HG03575 (cell line): ENCODE measurements at regions not wholly inside any gene's neighbourhood (a gene's known extent, or its start where the extent isn't known, plus 50 kb on each side); places are given as distances from the start of the nearest gene placed in this dataset.

Source experiments
- ATAC-seq: cut with Tn5 transposase; IDR thresholded peaks from one replicate; pipeline ENCODE4 v1.9.1; 2021; ENCODE audit not compliant: unreplicated experiment, insufficient number of reproducible peaks, low FRiP score; ENCODE audit errors: extremely low read depth

DNA sequence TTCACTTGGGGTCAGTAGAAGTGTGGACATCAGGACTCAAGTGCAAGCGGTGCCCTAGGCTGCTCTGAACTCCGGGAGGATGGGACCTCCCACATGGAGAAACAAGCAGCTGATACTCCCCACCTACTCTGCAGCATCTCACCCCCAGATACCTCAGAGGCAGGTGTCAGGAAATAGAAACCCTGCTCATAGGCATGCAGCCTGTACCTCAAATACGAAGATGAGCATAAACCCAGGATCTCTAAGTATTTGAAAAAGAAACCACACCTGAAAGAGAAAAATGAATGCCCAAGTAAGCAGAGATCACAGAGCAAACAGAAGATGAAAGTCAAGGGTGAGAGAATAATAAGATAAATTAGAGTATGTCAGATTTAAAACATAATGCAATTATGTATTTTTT lies 75.6 kb upstream of the WSCD2 start:
- ATAC-seq, result no peak

DNA sequence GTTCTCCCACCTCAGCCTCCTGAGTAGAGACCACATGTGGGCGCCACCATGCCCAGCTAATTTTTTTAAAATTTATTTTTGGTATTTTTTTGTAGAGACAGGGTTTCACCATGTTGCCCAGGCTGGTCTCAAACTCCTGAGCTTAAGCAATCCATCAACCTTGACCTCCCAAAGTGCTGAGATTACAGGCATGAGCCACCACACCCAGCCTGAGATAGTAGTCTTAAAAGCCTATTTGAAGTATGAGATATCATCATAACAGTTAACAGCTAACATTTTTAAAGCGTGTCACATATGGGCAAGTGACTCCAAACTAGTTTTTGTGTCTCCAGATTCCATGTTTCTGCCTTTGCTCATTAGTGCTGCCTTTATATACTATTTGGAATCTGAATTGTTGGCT lies 74.6 kb upstream of the WSCD2 start:
- no peak for ATAC-seq

DNA sequence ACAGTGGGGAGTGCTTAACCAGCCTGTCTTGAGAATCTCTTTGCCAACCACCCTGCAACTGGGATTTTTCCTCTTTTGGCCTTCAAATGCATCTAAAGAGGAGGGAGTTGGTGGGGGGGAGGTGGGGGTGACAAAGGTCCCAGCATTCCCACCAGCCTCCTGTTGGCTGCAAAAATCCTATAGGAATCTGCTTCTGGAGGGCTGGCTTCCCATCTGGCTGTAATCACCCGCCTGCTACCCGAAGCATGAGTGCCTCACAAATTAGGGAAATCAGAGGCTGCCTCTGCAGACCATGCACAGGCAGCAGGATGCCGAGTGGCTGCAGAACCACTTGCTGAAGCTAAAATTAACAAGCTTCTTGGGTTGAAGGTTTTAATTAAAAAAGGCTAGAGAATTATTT lies 73.9 kb upstream of the WSCD2 start:
- ATAC-seq, result no peak

DNA sequence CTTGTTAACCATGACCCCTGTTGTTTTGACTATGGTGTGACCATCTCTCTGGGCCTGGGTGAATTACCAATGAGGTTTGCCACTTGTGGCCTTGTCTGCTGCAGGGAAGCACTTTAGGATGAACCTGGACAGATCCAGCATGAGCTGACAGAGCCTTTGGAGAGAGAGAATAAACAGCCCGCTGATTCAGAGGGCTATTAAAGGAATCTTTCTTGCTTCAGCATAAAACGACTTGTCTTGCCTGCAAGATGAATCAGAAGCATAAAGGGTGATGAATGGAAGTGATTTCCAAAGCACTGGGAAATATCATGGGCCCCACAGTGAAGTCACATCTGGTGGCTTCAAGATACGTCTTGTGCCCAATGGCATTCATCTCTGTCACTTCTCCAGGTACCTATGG lies 69.0 kb upstream of the WSCD2 start:
- no peak for ATAC-seq

DNA sequence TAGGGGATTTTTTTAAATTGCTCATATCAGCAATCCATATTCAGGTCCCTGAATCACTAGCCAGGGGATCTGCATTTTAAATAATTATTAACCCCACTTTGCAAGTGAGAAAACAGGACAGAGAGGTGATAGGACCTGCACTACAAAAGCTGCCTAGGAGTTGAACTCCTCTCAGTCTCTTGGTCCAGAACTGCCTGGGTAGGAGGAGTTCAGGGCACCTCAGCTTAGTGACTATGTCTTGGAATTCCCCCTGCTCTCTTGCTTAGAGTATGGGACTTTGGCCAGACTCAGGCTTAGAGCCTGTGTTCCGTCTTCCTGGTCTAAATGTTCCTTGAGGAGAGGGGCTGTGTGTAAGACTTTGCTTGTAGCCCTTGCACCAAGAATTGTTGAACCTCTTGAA lies 68.2 kb upstream of the WSCD2 start:
- ATAC-seq, result no peak

DNA sequence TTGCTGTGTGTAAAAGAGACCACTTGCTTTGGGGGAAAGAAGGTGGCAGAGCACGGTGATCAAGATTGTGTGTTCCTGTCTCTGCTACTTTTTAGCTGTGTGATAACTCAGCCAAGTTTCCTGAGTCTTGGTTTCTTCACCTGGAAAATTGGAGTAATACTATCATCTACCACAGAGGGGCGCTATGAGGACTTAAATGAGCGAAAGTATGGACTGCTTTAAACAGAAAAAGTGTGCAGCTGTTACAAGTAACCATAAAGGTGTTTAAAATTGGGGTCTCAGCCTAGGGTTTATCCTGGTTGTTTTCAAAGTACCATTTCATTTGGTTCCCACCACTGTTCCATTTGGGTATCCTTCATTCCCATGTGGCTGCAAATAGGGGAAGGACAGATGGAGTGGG lies 65.9 kb upstream of the WSCD2 start:
- ATAC-seq, result no peak

DNA sequence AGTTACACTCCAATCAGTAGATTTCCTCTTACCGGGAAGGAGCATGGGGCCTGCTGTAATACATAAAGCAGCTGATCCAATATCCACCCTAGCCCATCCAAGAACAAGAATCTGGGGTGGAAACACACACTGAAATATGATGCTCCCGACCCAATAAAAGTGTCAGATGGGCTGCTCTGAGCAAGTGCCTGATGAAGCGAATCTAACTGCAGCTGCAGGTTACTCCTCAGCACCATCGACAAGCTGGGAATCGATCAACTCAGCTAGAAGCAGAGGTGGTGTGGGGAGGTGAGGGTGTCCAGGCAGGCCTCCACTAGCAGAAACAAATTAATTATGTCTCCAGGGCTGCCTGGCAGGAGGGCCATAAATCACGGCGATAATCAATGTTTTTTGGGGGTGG lies 64.0 kb upstream of the WSCD2 start:
- ATAC-seq, result no peak

DNA sequence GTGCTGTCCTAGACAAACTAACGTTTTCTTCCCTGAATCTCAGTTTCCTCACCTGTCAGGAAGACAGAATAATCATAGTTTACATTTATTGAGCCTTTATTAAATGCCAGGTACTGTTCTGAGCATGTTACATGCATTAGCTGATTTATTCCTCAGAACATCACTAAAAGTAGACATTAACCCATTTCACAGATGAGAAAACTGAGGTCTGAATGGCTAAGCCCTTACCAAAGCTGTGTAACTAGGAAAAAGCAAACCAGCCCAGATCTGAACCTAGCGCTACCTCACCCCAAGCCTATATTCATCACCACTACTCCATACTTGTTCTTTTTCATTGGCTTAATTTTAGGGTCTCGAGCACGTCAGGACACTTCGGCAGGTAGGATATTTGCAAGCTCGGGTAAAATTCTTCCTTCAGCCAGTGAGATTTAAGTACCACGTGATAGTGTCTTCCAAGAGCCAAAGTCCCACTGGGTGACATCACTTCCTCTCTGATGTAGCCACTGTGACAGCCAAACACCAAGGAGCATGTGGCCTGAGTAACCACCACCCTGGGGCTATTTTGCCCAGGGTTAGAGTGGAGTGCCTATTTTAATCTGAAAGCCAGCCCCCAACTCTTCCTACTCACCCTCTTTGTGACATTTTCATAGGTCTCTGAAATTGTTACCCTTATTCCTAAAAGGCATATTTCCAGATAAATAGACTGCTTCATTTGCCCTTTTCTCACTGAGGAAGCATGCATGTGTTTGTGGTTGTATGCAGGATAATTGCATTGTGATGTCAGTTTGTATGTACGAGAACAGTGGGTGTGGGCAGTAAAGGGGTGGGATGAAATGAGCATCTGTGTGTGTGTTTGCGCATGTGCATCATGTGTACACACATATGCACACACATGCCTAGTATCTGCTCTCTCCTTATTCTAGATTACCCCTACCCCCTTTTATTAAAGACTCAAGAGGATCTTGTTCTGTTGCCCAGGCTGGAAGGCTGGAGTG lies 62.2 kb upstream of the WSCD2 start:
- no peak for ATAC-seq

DNA sequence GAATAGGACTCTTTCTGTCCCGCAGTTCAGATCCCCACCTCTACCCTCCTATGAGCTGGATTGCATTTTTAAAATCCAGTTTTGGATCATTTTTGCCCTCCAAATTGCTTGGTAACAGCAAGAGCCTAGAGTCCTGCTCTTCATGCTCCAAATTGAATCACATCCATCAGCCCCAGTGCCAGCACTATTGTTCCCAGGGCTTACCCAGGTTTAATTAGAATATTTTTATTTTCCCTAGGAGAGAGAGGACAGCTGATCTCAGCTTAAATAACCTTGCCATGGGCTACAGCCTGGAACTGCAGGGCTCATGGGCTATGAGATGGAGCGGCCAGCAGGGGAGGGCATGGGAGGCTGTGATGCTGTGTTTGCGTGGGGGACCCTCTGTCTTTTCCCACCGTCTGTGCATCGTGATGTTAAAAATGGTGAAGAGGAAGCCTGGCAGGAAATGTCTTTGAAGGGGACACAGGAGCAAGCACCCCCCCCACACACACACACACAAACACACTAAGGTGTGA lies 59.4 kb upstream of the WSCD2 start:
- no peak for ATAC-seq

DNA sequence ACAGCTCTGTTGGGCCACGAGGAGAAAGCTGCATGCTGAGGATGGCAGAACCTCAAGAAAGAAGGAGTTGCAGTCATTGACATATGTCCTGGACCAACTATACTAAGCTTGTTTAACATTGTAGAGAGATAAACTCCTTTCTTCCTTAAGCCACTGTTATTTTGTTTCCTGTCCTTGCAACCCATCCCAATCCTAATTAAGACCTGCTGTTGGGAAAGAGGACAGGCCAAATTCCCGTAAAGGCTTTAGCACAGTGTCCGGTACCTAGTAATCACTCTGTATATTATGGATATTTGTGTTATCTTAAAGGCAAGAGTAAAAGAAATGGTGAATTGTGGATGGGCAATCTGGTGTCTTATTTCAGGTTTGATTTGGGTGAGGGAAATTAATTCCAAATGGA lies 53.5 kb upstream of the WSCD2 start:
- no peak for ATAC-seq

DNA sequence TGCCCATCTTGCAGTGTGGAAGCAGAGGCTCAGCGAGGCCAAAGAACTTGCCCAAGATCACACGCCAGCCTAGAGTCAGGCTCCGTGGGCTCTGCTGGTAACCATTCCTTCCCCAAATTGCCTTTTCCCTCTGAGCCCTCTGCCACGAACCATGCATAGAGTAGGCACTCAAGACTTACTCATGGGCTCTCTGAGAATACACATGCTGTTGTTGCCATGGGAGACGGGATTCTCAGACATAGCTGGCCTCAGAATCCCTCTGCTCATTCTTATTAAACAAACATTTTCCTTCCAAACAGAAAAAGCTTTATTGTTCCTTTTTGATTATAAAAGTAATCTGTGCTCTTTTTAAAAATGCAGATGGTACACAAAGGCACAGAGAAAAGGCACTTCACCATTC lies 52.5 kb upstream of the WSCD2 start:
- no peak for ATAC-seq

DNA sequence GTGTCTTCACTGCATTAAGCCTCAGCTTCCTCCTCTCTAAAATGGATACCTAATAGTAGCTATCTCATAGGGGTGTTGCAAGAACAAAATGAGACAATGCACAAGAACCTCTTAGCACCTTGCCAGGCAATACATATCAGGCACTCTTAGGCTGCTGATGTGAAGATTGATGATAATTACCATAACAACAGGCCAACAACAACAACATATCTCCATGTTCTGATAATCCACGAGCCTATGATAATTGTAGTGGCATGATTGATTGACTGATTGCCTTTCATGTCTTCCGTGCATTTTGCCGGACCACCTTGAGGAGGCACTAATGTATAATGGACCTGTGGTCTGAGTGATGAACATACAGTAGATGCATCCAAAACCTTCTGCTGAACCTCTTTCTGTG lies 50.7 kb upstream of the WSCD2 start:
- no peak for ATAC-seq
